Activated CD8-positive, alpha-beta memory T cell treated with anti-CD3 and anti-CD28 coated beads for 48 hours (primary cell): ENCODE measurements at regions not wholly inside any gene's neighbourhood (a gene's known extent, or its start where the extent isn't known, plus 50 kb on each side); places are given as distances from the start of the nearest gene placed in this dataset.

Experiments used
- DNase-seq, 3 experiments: peaks; one replicate each; pipeline ENCODE4 v3.0.0-alpha.2; 2020; ENCODE audit warnings: low read depth in 2 of 3, low spot score in 2 of 3

GRCh38 chr19:28350037-28350436 is 862.9 kb downstream of the UQCRFS1 start:
- DNase-seq = no peak

GRCh38 chr19:28349604-28350003 is 863.3 kb downstream of the UQCRFS1 start:
- no peak for DNase-seq

- DNase-seq = no peak
Observed at GRCh38 chr19:28345811-28346210, 867.1 kb downstream of the UQCRFS1 start.

GRCh38 chr19:28341810-28342350 is 871.1 kb downstream of the UQCRFS1 start:
- DNase-seq = no peak

- no peak for DNase-seq
Observed at GRCh38 chr19:28334419-28334818, 878.5 kb downstream of the UQCRFS1 start.

- DNase-seq = no peak
Observed at GRCh38 chr19:28333909-28334308, 879.0 kb downstream of the UQCRFS1 start.

- no peak for DNase-seq
Observed at GRCh38 chr19:28332886-28333285, 880.1 kb downstream of the UQCRFS1 start.

GRCh38 chr19:28332351-28332750 is 880.6 kb downstream of the UQCRFS1 start:
- no peak for DNase-seq

GRCh38 chr19:28331596-28331995 is 881.4 kb downstream of the UQCRFS1 start:
- no peak for DNase-seq

- DNase-seq = no peak
Observed at GRCh38 chr19:28330831-28331230, 882.1 kb downstream of the UQCRFS1 start.

- DNase-seq = no peak
Observed at GRCh38 chr19:28329429-28329828, 883.5 kb downstream of the UQCRFS1 start.

- DNase-seq = no peak
Observed at GRCh38 chr19:28327905-28328304, 885.0 kb downstream of the UQCRFS1 start.

- DNase-seq = no peak
Observed at GRCh38 chr19:28326746-28327145, 886.2 kb downstream of the UQCRFS1 start.

- DNase-seq = no peak
Observed at GRCh38 chr19:28324275-28325060, 888.5 kb downstream of the UQCRFS1 start.

- DNase-seq = no peak
Observed at GRCh38 chr19:28322945-28323344, 890.0 kb downstream of the UQCRFS1 start.

- DNase-seq = no peak
Observed at GRCh38 chr19:28322491-28322890, 890.5 kb downstream of the UQCRFS1 start.

GRCh38 chr19:28319918-28320317 is 893.0 kb downstream of the UQCRFS1 start:
- no peak for DNase-seq

- no peak for DNase-seq
Observed at GRCh38 chr19:28319227-28319626, 893.7 kb downstream of the UQCRFS1 start.

- no peak for DNase-seq
Observed at GRCh38 chr19:28318469-28319179, 894.3 kb downstream of the UQCRFS1 start.

- no peak for DNase-seq
Observed at GRCh38 chr19:28316464-28316863, 896.5 kb downstream of the UQCRFS1 start.

GRCh38 chr19:28314756-28315155 is 898.2 kb downstream of the UQCRFS1 start:
- no peak for DNase-seq

- no peak for DNase-seq
Observed at GRCh38 chr19:28314287-28314686, 898.7 kb downstream of the UQCRFS1 start.
